Hypothalamus (tissue), 51 donors: ENCODE measurements at regions not wholly inside any gene's neighbourhood (a gene's known extent, or its start where the extent isn't known, plus 50 kb on each side); places are given as distances from the start of the nearest gene placed in this dataset.
"Not testable (repeated sequence)": the region's sequence is repeated elsewhere in the genome, so short reads cannot be mapped to it uniquely, and the experiment has no call there.

Source experiments
- DNase-seq, 51 donors: peaks; one replicate each; lab custom pipeline; 2025; lab: John Stamatoyannopoulos, UW

DNA sequence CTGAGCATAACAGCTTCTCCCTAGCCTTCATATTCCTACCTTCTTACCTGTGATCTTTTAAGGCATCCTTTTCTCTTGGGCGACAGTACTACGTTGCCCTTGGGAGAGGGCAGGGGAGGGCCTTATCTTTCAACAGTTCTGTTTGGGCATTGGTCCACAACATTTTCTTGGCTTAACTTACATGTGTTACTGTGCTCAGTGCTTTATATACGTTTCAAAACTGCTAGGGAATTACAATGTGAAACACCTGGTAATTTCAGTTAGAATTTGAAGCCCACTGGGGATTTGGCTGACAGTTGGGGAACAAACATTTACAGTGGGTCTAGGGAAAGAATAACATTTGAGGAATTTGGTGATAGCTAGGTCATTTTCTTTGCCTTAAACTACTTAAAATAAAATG is 667.1 kb downstream of the PRIM2 start:
- DNase-seq: not testable (repeated sequence)

DNA sequence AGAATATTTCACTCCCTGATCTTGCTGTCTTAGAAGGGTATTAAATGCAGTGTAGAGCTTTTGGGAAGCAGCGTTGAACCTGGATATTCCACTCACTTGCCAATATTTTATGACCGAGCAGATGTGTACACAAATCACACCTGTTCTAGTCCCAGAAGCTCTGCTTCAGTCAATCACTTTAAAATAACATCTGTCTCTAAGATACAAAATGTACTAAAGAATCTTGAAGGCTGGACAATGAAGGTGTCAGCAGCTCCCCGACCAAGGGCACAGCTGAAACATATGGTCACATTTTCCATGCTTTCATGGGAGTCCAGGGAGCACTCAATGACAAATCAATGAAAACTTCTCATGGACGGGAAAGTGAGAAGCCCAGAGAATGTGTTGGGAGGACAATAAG is 668.3 kb downstream of the PRIM2 start:
- not testable (repeated sequence) for DNase-seq

DNA sequence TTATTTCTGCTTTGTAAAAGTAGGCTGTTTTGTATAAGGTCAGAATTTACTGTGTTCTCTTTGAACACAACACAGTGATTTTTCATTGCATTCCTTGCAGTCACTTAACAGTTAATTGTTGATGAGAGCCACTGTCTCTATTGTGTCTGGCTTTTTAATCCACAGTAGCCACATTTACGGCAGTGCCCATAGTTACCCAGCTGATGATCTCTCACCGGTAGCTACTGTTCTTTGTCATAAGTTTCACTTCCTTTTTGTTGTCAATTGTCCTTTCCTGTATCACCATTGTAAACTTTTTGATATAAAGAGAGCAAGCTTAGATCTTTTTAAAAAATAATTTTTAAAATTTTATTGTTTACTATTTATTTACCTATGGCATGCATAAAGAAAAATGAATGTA is 669.2 kb downstream of the PRIM2 start:
- not testable (repeated sequence) for DNase-seq

GRCh38 chr6:57989520-57990080 is 672.2 kb downstream of the PRIM2 start:
- DNase-seq: not testable (repeated sequence)

GRCh38 chr6:57998858-57999619 is 681.6 kb downstream of the PRIM2 start:
- DNase-seq: not testable (repeated sequence)

GRCh38 chr6:58000233-58000632 is 682.8 kb downstream of the PRIM2 start:
- DNase-seq: not testable (repeated sequence)

DNA sequence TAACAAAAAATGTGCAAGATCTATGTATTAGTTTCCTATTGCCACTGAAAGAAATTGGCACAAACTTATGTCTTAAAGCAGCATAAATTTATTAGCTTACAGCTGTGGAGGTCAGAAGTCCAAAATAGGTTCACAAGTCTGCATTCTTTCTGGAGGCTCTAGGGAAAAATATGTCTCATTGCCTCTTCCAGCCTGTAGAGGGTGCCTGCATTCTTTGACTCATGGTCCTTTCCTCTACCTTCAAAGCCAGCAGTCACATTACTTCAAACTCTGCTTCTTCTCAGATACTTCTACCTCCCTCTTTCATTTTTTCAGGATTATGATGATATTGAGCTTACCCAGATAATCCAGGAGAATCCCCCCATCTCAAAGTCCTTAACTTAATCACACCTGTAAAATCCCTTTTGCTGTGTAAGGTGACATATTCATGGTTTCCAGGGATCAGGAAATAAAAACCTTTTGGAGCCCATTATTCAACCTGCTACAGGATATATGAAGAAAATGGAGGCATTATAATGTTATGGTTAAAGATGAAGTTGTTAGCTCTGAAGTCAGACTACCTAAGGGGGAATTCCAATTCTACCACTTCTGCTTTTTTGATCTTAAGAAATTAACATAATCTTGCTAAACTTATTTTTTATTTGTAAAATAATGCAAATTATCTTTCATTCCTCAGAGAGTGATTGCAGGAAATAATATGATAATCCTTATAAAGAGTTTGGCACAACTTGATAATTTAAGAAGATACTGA is 686.2 kb downstream of the PRIM2 start:
- DNase-seq: not testable (repeated sequence)

DNA sequence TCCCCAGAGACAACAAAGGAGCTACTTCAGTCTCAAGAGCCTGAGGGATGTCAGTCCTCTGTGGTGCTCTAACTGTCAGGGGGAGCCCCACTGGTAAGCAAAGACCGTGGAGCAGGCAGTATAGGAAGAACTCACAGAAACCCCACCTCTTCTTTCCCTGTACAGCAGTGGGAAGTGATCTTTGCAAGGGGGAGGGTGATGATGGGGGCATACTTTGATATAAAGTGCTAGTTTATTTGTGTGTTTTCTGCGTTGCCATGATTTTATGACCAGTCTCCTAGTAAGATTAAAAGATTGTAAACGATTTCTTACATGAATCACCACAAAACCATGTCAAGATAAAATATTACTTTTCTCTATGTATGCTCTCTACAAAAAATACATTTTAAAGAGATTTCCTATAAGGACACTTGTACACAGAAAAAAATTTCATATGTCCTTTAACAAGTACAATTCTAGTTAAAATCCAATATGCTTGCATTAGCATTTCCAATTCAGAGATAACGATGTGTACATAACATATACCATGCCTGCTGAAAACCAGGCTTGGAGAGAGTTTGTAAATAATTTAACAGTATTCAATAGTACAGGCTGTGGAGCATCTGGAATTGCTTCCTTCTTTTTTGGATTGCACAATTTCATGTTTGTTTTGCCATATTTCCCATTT is 690.0 kb downstream of the PRIM2 start:
- DNase-seq: not testable (repeated sequence)

DNA sequence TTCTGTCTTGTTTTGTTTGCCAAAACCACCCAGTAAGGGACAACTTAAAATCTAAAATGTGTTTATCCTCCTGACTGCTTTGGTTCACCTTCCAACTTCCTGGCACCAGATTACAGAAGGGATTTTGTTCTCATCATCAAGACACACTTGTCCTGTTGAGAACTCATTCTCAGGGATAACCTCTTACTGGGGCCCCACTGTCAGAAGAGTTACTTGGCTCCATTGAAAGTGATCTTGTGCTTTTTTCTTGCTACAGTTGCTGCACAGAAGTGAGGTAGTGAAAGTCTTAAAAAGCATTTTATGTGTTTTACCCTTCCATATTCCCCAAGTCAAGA is 690.5 kb downstream of the PRIM2 start:
- DNase-seq: not testable (repeated sequence)

GRCh38 chr6:58011954-58012600 is 694.6 kb downstream of the PRIM2 start:
- peak in 10 of 51 donors; percentile 0 to 28 (median 4) for DNase-seq

DNA sequence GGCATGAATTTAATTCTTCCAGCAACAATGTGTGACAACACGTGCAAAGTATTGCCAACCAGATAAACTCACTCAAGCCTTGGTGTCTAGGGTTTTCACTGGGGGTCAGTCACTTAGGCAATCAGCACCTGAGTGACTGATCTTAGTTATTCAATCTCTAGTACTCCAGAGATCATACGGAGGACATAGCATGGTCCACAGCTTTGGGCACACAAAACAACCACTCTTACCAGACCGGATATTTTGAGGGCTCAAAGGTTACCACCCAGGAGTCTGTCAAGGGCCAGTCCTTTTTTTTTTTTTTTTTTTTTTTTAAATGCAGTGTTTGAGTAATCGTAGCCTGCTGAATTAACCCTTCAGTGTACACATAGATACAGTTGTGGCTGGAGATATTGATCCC is 699.2 kb downstream of the PRIM2 start:
- DNase-seq: not testable (repeated sequence)

DNA sequence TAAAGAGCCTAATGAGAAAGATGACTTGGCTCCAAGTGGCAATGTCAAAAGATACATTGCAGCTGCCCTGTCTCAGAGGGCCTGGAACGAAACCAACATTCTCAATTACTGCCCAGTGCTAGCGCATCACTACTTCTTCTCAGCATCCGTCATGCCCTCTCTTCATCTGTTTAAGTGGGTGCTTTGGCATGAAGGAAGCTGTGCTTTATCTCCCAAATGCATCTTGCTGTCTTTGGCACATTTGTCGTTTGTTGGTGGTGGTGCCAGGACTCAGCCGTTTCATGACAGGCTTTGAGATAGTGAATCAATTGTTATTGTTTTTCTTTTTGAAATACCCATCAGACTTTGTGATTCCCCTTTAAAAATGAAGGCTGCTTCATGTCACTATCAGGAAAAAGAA is 710.8 kb downstream of the PRIM2 start:
- peak in 3 of 51 donors; percentile 3 to 6 (median 5) for DNase-seq

DNA sequence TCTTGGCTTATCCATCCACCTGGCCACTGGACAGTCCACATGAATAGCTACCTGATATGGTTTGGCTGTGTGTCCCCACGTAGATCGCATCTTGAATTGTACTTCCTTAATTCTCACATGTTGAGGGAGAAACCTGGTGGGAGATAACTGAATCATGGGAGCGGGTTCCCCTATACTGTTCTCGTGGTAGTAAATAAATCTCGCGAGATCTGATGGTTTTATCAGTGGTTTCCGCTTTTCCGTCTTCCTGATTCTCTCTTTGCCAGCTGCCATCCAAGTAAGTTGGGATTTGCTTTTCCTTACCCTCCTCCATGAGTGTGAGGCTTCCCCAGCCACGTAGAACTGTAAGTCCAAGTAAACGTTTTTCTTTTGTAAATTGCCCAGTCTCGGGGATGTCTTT is 720.8 kb downstream of the PRIM2 start:
- not testable (repeated sequence) for DNase-seq

- not testable (repeated sequence) for DNase-seq
Observed at GRCh38 chr6:58046584-58046983, 729.2 kb downstream of the PRIM2 start.

GRCh38 chr6:58047389-58047788 is 730.0 kb downstream of the PRIM2 start:
- DNase-seq: not testable (repeated sequence)

DNA sequence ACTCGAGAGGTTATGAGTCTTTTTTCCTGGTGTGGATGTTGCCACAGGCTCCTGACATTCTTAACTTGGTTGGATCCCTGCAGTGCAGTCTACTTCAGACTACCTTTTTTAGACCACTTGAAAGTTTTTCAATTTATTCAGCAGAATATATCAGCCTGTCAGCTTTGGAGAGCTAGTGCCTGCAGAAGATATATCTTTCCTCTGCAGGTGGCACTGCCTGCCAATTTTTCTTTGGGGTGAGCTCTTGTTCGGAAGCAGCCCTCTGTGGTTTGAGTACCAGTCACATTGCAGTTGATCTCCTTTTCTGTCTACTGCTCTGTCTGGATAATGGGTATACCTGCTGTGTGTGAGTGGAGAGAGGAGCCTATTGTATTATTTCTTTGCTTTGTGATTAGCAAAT is 730.4 kb downstream of the PRIM2 start:
- DNase-seq: peak in 5 of 51 donors; percentile 2 to 32 (median 13)

DNA sequence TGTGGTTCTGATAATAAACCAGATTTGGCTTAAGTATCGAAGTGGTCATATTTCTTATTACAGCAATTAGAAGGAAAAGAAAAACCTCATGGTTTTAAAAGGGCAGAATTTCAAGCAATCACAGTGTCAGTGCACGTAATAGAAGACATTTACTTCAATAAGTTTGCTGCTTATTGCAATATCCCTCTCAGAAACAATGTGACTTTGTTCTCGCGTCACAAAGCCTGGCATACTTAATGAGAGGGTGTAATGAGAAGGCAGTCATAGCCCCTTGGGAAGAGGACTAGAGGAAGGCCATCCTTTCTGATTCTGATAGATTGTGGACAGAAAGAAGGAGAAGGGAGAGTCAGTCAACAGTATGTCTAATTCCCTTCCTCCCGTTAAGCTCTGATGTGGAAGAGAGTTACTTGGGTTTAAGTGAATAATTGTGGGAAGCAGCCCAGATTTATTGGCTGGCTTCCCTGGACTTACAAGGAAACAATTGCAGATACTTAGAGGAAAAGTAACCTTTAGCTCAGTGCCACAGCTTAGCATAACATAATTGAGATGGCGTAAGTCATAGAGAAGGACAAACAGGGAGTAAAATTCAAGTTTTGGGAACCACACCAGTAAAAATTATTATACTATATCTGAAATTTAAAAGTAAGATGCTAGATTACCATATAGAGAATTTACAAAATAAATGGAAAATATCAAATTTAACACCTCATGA is 738.2 kb downstream of the PRIM2 start:
- DNase-seq: not testable (repeated sequence)

GRCh38 chr6:58059701-58060100 is 742.3 kb downstream of the PRIM2 start:
- DNase-seq: peak in 2 of 51 donors; percentile 1 to 27

GRCh38 chr6:58063542-58063941 is 746.1 kb downstream of the PRIM2 start:
- not testable (repeated sequence) for DNase-seq
